Dermis blood vessel endothelial cell (primary cell): ENCODE measurements at regions not wholly inside any gene's neighbourhood (a gene's known extent, or its start where the extent isn't known, plus 50 kb on each side); places are given as distances from the start of the nearest gene placed in this dataset.

Experiments
- DNase-seq: peaks from one replicate; pipeline ENCODE4 v3.0.0; 2010

- DNase-seq = no peak
Observed at GRCh38 chr14:62018606-62019005, 256.4 kb downstream of the SNAPC1 start.

GRCh38 chr14:62027958-62028357 lies 265.7 kb downstream of the SNAPC1 start:
- no peak for DNase-seq

- DNase-seq = no peak
Observed at GRCh38 chr14:62029569-62029924, 267.3 kb downstream of the SNAPC1 start.

- no peak for DNase-seq
Observed at GRCh38 chr14:62030387-62030786, 268.2 kb downstream of the SNAPC1 start.

- no peak for DNase-seq
Observed at GRCh38 chr14:62031504-62031903, 269.3 kb downstream of the SNAPC1 start.

- DNase-seq = no peak
Observed at GRCh38 chr14:62053188-62053587, 291.0 kb downstream of the SNAPC1 start.

GRCh38 chr14:62056789-62057188 lies 294.6 kb downstream of the SNAPC1 start:
- no peak for DNase-seq

GRCh38 chr14:62062645-62063044 lies 300.4 kb downstream of the SNAPC1 start:
- DNase-seq = no peak

- no peak for DNase-seq
Observed at GRCh38 chr14:62064751-62065323, 302.6 kb downstream of the SNAPC1 start.

- no peak for DNase-seq
Observed at GRCh38 chr14:62066304-62066703, 304.1 kb downstream of the SNAPC1 start.

- no peak for DNase-seq
Observed at GRCh38 chr14:62071039-62071438, 308.8 kb downstream of the SNAPC1 start.

- DNase-seq = no peak
Observed at GRCh38 chr14:62076368-62076767, 314.1 kb downstream of the SNAPC1 start.

GRCh38 chr14:62076825-62077605 lies 314.8 kb downstream of the SNAPC1 start:
- no peak for DNase-seq

GRCh38 chr14:62077676-62078261 lies 315.5 kb downstream of the SNAPC1 start:
- DNase-seq = no peak

GRCh38 chr14:62079038-62079437 lies 316.8 kb downstream of the SNAPC1 start:
- DNase-seq = no peak

GRCh38 chr14:62081012-62081612 lies 318.9 kb downstream of the SNAPC1 start:
- DNase-seq = no peak

GRCh38 chr14:62081951-62082350 lies 319.7 kb downstream of the SNAPC1 start:
- DNase-seq = no peak

- DNase-seq = no peak
Observed at GRCh38 chr14:62082779-62083178, 320.6 kb downstream of the SNAPC1 start.

- no peak for DNase-seq
Observed at GRCh38 chr14:62084020-62084419, 321.8 kb downstream of the SNAPC1 start.

GRCh38 chr14:62087191-62087590 lies 325.0 kb downstream of the SNAPC1 start:
- DNase-seq = no peak

GRCh38 chr14:62093736-62094135 lies 331.5 kb downstream of the SNAPC1 start:
- DNase-seq = no peak

- DNase-seq = no peak
Observed at GRCh38 chr14:62097072-62097471, 334.9 kb downstream of the SNAPC1 start.

- DNase-seq = no peak
Observed at GRCh38 chr14:62097824-62098223, 335.6 kb downstream of the SNAPC1 start.

- no peak for DNase-seq
Observed at GRCh38 chr14:62098357-62098756, 336.1 kb downstream of the SNAPC1 start.
